Gastrocnemius medialis (tissue), 4 donors: ENCODE measurements at regions not wholly inside any gene's neighbourhood (a gene's known extent, or its start where the extent isn't known, plus 50 kb on each side); places are given as distances from the start of the nearest gene placed in this dataset.

Experiments used
- ATAC-seq, 2 donors: fragments of 150-250 bp; one replicate each; pipeline ENCODE4 v1.9.1; 2016
- DNase-seq, 2 donors: peaks; one replicate each; pipeline ENCODE4 v3.0.0-alpha.2; 2019
- H3K27ac ChIP-seq, 4 donors: fragments of 200-600 bp; sonication (generic); 1 replicate in 1 of 4; 2 replicates in 3 of 4; pipeline ENCODE4 v1.5.1; 2016 to 2018; ENCODE audit warnings: mild to moderate bottlenecking in 2 of 4, moderate library complexity in 1 of 4
- H3K27me3 ChIP-seq, 3 donors: fragments of 200-600 bp; sonication (generic) in 2 of 3; 1 replicate in 1 of 3; 2 replicates in 2 of 3; pipeline versions ENCODE4 v1.5.1 to v1.6.0; 2016 to 2019; ENCODE audit warnings: mild to moderate bottlenecking in 1 of 3, moderate library complexity in 1 of 3
- H3K36me3 ChIP-seq, 2 donors: fragments of 200-600 bp; sonication (generic) in 1 of 2; one replicate each; pipeline ENCODE4 v1.5.1; 2017 to 2018
- H3K4me1 ChIP-seq, 2 donors: fragments of 200-600 bp; sonication (generic) in 1 of 2; one replicate each; pipeline ENCODE4 v1.5.1; 2016 to 2017; ENCODE audit warnings: mild to moderate bottlenecking in 2 of 2
- H3K4me3 ChIP-seq, 4 donors: fragments of 200-600 bp; sonication (generic) in 3 of 4; 1 replicate in 1 of 4; 2 replicates in 3 of 4; pipeline ENCODE4 v1.5.1; 2016 to 2019; ENCODE audit warnings: mild to moderate bottlenecking in 2 of 4
- H3K9me3 ChIP-seq, 3 donors: fragments of 200-600 bp; sonication (generic) in 2 of 3; 1 replicate in 1 of 3; 2 replicates in 2 of 3; pipeline ENCODE4 v1.5.1; 2016 to 2019
- CTCF ChIP-seq, 5 experiments: fragments of 450-650 bp in 3 of 5; fragments of 200-600 bp in 2 of 5; sonication (generic) in 2 of 5; IDR thresholded peaks in 4 of 5; conservative IDR thresholded peaks in 1 of 5; 1 replicate in 4 of 5; 2 replicates in 1 of 5; pipeline ENCODE4 v1.5.1; 2016 to 2019; ENCODE audit warnings: antibody characterized with exemption in 5 of 5, mild to moderate bottlenecking in 3 of 5, moderate library complexity in 3 of 5
- POLR2A ChIP-seq, 2 donors: fragments of 450-650 bp; IDR thresholded peaks; one replicate each; pipeline ENCODE4 v1.6.1; 2017; ENCODE audit warnings: antibody characterized with exemption in 2 of 2, mild to moderate bottlenecking in 2 of 2, moderate library complexity in 2 of 2
- in situ Hi-C, 4 donors: fragments of 200-750 bp; cut with MboI; loops; one replicate each; pipeline versions ENCODE4 v1.15.0 to v1.8.0; 2017; ENCODE audit warnings: low sequenced_read_pairs in 4 of 4
- intact Hi-C: fragments of 100-400 bp; cut with DNase I; formaldehyde crosslinking; loops from one replicate; pipeline ENCODE4 v1.15.1; 2023; ENCODE audit warnings: low total_unique reads

DNA sequence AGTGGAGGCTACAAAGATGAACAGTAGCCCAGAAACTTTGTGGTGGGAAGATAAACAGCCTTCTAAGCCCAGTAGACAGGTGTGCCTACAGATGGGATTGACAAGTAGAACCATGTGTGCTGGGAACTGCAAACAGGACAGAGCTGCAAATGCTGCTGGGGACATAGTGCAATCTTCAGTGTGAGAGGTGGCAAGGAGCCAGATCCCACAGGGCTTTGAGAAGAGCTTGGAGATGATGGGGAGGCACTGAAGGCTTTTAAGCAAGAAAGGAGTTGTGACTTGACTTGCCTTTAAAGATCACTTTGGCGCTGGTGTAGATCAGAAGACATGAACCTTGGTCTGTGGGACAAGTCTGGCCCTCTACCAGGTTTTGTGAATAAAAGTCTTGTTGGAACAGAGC lies 675.2 kb downstream of the ACTL7B start:
- in situ Hi-C loops: no loop called here
- ATAC-seq: no peak
- H3K4me1 ChIP-seq: no peaks in the 10 kb centered on the region
- DNase-seq: peak in 1 of 2 donors; percentile 23
- H3K27ac ChIP-seq: no peak overlapping the region
- no peaks in the 10 kb centered on the region for H3K9me3 ChIP-seq
- H3K27me3 ChIP-seq: no peaks in the 10 kb centered on the region
- no peaks in the 10 kb centered on the region for H3K36me3 ChIP-seq
- TF ChIP-seq CTCF (IDR thresholded peaks at IDR 0.05 in 4 of 5, conservative IDR thresholded peaks at IDR 0.05 in 1 of 5) (no peak), POLR2A (IDR thresholded peaks at IDR 0.05) (no peak)
- intact Hi-C loops: no loop called here
- no peak overlapping the region for H3K4me3 ChIP-seq

GRCh38 chr9:108178318-108178717 lies 677.5 kb downstream of the ACTL7B start:
- no peak for DNase-seq
- no peaks in the 10 kb centered on the region for H3K27me3 ChIP-seq
- no peak for TF ChIP-seq POLR2A (IDR thresholded peaks at IDR 0.05)
- TF ChIP-seq CTCF (IDR thresholded peaks at IDR 0.05 in 4 of 5, conservative IDR thresholded peaks at IDR 0.05 in 1 of 5): no peak
- no peaks in the 10 kb centered on the region for H3K4me1 ChIP-seq
- H3K9me3 ChIP-seq: no peaks in the 10 kb centered on the region
- H3K36me3 ChIP-seq: no peaks in the 10 kb centered on the region
- no peak for ATAC-seq
- in situ Hi-C loops (no loop called here), intact Hi-C loops (no loop called here)
- H3K27ac ChIP-seq: no peak overlapping the region
- no peak overlapping the region for H3K4me3 ChIP-seq

- Histone ChIP-seq H3K27me3 (no peaks in the 10 kb centered on the region), H3K4me3 (no peak overlapping the region), H3K36me3 (no peaks in the 10 kb centered on the region), H3K9me3 (no peaks in the 10 kb centered on the region), H3K27ac (no peak overlapping the region), H3K4me1 (no peaks in the 10 kb centered on the region)
- peak; percentile 68 to 70 for ATAC-seq
- no peak for TF ChIP-seq CTCF (IDR thresholded peaks at IDR 0.05 in 4 of 5, conservative IDR thresholded peaks at IDR 0.05 in 1 of 5)
- TF ChIP-seq POLR2A (IDR thresholded peaks at IDR 0.05): no peak
- peak in 1 of 2 donors; percentile 41 for DNase-seq
- intact Hi-C loops: no loop called here
- in situ Hi-C loops: no loop called here
Observed at GRCh38 chr9:108168236-108168850, 678.8 kb upstream of the KLF4 start.

GRCh38 chr9:108167136-108167900 lies 677.7 kb upstream of the KLF4 start:
- intact Hi-C loops (no loop called here), in situ Hi-C loops (no loop called here)
- ATAC-seq (no peak), DNase-seq (no peak)
- Histone ChIP-seq H3K9me3 (no peaks in the 10 kb centered on the region), H3K4me1 (no peaks in the 10 kb centered on the region), H3K27ac (no peak overlapping the region), H3K4me3 (no peak overlapping the region), H3K27me3 (no peaks in the 10 kb centered on the region), H3K36me3 (no peaks in the 10 kb centered on the region)
- TF ChIP-seq CTCF (IDR thresholded peaks at IDR 0.05 in 4 of 5, conservative IDR thresholded peaks at IDR 0.05 in 1 of 5): no peak
- no peak for TF ChIP-seq POLR2A (IDR thresholded peaks at IDR 0.05)
